ENCODE measurements at regions not wholly inside any gene's neighbourhood (a gene's known extent, or its start where the extent isn't known, plus 50 kb on each side); places are given as distances from the start of the nearest gene placed in this dataset.
"Not testable (repeated sequence)": the region's sequence is repeated elsewhere in the genome, so short reads cannot be mapped to it uniquely, and the experiment has no call there.

DNA sequence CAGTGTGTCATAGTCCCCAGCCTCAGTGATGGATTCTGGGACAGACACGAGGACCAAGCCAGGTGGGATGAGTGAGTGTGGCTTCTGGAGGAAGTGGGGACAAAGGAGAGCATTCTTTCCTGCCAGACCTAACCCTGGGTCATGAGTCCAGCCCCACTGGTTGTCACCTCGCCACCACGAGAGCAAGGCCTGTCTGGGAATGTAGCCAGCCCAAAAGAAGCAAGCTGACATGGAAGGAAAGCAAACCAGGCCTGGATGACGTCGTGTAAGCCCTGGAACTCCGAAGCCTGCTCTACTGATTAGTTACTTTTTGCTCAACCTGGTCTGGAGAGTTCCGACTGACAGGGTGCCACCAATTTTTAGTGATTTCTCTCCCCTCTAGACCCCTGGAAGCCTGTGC is 105.9 kb downstream of the SINHCAF start:
- no peak for DNase-seq (ENCODE audit: insufficient read length)
- TF ChIP-seq POLR2AphosphoS5 (IDR thresholded peaks at IDR 0.05; ENCODE audit: low read depth, low read length) (no peak), TAF1 (IDR thresholded peaks at IDR 0.05; ENCODE audit: borderline replicate concordance, low read depth, low read length) (no peak), POLR2A (IDR thresholded peaks at IDR 0.05; ENCODE audit: low read depth, low read length) (no peak)

DNA sequence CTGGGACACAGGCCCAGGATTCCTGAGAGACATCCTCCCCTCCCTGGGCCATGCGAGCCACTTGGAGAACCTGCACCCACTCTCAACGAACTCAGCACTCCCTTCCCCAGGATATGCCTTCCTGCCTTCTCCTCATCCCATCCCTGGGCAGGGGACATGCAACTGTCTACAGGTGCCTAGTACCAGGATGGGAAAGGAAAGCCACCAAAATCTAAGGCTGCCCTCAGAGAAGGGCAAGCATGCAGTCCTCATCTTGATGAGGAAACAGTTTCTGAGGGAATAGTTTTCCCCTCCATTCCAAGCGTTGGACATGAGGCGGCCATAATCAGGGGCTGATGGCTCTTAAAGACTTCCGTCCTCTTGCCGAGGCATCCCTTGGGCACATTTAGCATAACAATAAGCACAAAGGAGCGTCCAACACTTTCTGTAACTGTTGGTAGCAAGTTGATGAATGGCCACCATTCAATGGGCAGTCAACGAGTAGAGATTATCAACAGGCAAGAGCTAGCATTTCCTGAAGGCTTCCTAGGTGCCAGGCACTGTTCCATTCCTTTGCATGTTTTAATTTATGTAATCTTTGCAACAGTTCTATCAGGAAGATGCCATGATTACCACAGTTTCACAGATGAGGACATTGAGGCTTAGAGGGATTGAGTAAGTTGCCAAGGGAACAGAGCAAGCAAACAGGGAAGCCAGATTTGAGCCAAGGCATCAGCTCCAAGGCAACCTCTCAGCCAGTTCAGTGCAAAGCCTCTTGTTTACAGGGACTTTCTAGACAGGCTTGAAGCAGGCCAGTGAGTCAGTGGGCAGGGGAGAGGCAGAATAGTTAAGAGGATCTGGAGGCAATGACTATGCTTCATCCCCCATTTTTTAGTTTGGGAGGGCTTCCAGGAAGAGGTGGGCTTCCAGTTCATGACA is 105.1 kb downstream of the SINHCAF start:
- DNase-seq (ENCODE audit: insufficient read length) (no peak), FAIRE-seq (no peak)
- no peak for TF ChIP-seq TAF1 (IDR thresholded peaks at IDR 0.05; ENCODE audit: borderline replicate concordance, low read depth, low read length)
- no peak for TF ChIP-seq POLR2A (IDR thresholded peaks at IDR 0.05; ENCODE audit: low read depth, low read length)
- TF ChIP-seq POLR2AphosphoS5 (IDR thresholded peaks at IDR 0.05; ENCODE audit: low read depth, low read length) = no peak

More for the DNA sequence above, 105.9 kb downstream of the SINHCAF start:
- no peak for FAIRE-seq

DNA sequence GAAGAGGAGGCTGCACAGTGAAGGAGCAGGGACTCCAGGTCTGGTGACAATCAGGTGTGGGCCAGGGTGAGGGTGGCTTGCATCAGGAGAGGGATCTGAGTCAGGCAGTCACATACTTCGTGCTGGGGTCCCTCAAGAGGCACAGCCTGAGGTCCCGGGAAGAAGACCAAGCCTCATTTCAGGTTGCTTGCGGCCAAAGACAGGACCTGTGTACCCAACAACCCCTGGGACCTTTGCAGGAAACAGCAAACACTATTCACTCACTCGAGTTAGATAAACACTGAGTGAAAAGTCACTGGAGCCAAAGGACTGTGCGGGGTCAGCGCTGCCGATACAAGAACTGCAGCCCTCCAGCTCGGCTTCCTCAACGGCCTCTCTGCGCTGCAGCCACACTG is 104.4 kb downstream of the SINHCAF start:
- FAIRE-seq = no peak
- TF ChIP-seq POLR2A (IDR thresholded peaks at IDR 0.05; ENCODE audit: low read depth, low read length) (no peak), POLR2AphosphoS5 (IDR thresholded peaks at IDR 0.05; ENCODE audit: low read depth, low read length) (no peak), TAF1 (IDR thresholded peaks at IDR 0.05; ENCODE audit: borderline replicate concordance, low read depth, low read length) (no peak)
- DNase-seq (ENCODE audit: insufficient read length) = no peak

DNA sequence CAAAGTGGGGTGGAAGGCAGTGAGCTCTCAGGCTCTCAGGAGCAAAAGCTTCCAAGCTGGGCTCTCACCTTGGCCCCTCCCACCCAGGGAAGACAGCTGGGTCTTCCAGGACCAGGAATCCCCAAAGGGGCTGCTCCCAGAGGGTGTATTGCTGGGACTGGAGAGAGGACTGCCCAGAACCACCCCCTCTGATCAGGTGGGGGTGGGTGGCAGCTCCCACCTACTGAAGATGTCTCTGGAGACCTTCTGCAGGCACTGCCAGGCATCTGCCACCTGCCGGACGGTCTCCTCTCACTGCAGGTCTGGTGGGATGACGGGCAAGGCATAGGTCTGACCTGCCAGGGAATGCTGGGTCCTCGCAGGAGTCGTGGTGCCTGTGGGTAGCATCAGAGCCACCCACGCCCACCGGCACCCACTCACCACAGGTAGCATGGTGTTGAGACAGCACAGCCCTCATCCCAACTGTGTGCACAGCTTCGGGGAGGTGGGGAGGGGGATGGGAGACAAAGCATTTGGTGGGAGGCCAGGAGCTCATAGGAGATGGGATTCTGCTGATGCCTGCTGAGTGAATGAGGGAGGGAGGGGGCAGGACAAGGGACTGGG is 103.2 kb downstream of the SINHCAF start:
- TF ChIP-seq POLR2A (IDR thresholded peaks at IDR 0.05; ENCODE audit: low read depth, low read length) = no peak
- TF ChIP-seq TAF1 (IDR thresholded peaks at IDR 0.05; ENCODE audit: borderline replicate concordance, low read depth, low read length) = no peak
- no peak for TF ChIP-seq POLR2AphosphoS5 (IDR thresholded peaks at IDR 0.05; ENCODE audit: low read depth, low read length)
- DNase-seq (ENCODE audit: insufficient read length) (no peak), FAIRE-seq (no peak)

DNA sequence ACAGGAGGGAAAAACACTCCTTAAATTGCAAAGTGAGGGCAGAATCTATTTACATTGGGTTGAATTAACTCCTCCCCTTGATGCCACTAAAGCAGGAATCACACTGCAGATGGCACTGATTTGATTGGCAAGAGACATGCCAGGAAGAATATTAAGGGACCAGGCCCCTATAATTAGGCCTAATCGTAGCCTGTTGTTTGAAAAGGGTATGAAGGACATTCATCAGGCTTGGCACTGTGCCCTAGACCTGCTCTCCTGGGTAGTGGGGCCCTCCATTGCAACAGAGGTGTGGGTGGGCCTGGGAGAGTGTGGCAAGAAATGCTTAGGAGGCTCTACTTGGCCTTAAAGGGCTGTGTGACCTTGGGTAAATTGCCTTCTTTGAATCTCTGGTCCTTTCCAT is 102.3 kb downstream of the SINHCAF start:
- not testable (repeated sequence) for FAIRE-seq; DNase-seq (ENCODE audit: insufficient read length)

DNA sequence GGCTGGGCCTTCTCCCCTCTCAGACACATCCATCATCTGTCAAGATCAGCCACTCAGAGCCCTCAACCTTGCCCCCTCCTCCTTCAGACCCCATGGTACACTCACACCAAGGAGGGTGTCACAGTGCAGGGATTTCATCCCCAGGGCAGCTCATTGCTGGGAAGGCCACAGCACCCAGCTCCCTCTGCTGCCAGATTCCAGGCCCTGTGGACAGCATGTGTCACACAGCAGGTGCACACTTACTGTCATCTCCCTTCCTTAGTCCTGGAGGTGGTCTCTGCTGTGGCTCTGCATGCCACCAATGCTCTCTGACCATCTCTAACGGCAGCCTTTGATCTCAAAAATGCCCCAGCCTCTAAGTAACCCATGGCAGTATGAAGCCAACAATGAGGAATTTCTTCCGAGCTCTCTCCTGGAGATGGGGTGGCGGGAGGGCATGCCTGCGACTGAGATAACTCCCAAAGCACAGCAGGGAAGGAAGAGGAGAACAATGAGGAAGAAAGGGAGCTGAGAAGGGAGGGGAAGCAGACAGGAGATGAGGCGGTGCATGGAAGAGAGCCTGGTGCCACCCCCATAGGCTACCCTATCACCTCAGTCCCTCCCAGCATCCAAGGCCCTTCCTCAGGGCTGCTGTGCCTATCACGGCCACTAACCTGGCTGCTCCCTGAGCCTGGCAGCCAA is 101.0 kb downstream of the SINHCAF start:
- FAIRE-seq = no peak
- TF ChIP-seq POLR2AphosphoS5 (IDR thresholded peaks at IDR 0.05; ENCODE audit: low read depth, low read length) (no peak), POLR2A (IDR thresholded peaks at IDR 0.05; ENCODE audit: low read depth, low read length) (no peak), TAF1 (IDR thresholded peaks at IDR 0.05; ENCODE audit: borderline replicate concordance, low read depth, low read length) (no peak)
- DNase-seq (ENCODE audit: insufficient read length) = no peak

DNA sequence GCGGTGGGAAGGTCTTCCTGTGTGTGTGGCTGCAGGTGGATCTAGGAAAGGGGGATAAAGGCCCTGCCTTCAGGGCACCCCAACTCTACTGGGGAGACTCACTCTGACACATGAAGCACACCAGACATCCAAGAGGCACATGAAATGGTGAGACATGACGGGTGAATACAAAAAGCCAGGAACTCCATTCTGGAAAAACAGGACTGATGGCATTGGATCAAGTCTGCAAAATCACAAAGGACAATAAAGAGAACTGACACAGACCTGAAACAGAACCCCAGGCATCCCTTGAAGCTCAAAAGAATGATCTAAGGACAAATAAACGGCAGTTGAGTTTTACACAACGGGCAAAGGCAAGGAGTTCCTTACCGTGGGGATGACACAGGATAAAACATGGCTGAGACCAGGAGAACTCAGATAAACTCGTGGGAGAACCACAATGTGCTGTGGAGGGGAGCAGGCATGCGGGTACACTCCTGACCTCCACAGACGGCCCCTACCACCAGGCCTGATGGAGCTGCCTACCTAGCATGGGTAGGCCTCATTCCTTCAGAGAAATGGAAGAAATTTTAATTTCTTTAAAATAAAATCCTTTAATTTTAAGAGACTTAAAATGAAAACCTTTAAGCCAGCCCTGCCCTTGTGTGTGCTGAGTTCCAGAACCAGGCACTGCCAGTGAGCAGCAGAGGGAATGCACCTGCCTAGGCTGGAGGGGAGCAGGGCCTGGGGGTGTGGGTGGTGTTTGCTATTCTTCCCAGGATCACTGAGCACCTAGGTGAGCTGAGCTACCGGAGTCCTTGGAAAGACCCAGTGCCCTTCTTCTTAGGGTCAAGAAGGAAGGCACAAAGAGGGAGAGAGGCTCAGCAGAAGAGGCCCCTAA is 100.1 kb downstream of the SINHCAF start:
- FAIRE-seq (no peak), DNase-seq (ENCODE audit: insufficient read length) (no peak)
- TF ChIP-seq POLR2A (IDR thresholded peaks at IDR 0.05; ENCODE audit: low read depth, low read length) (no peak), TAF1 (IDR thresholded peaks at IDR 0.05; ENCODE audit: borderline replicate concordance, low read depth, low read length) (no peak), POLR2AphosphoS5 (IDR thresholded peaks at IDR 0.05; ENCODE audit: low read depth, low read length) (no peak)

DNA sequence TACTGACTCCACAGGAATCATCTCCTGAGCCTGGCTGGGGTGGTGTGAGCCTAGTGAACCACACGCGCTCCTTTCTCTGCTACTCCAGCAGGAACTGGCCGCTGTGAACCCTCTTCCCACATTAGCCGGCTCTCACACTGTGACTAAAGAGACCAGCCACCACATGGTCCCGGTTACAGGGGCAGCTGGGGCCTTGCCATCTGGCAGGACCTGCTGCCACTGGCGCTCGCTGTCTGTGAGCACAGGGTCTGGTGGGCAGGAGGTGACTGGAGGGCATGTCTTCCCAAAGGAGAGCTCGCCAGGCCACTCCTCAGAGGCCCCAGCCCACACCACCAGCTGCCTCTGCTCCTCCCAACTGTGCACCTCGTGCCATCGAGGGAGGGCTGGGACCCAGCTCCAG is 99.3 kb downstream of the SINHCAF start:
- TF ChIP-seq POLR2AphosphoS5 (IDR thresholded peaks at IDR 0.05; ENCODE audit: low read depth, low read length) (no peak), TAF1 (IDR thresholded peaks at IDR 0.05; ENCODE audit: borderline replicate concordance, low read depth, low read length) (no peak), POLR2A (IDR thresholded peaks at IDR 0.05; ENCODE audit: low read depth, low read length) (no peak)
- DNase-seq (ENCODE audit: insufficient read length) = no peak
- no peak for FAIRE-seq

DNA sequence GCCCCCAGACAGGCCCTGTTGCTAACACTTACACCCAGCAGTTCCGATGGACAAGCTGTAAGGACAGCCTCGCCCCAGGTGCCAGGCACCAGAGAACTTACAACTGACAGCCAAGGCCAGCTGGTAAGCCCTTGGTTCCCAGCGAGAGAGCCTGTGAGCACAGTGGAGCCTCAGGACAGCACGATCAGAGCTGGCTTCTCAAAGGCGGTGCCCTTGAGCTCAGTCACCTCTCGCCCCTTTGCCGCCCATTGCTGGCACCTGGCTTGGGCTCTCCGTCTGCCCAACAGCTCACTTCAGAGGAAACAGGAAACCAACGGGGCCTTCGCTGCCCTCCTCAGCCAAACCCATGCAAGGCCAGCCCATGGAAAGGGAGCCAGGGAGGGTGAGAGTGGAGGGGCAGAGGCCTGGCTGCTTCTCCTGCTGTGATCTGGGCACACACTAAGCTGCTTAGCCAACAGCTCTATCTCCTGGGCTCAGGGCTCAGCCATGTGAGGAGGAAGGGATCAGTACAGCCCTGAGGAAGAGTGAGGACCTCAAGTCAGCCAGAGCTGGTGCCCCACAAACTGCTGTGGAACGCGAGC is 98.5 kb downstream of the SINHCAF start:
- DNase-seq (ENCODE audit: insufficient read length) (no peak), FAIRE-seq (no peak)
- no peak for TF ChIP-seq POLR2A (IDR thresholded peaks at IDR 0.05; ENCODE audit: low read depth, low read length)
- no peak for TF ChIP-seq POLR2AphosphoS5 (IDR thresholded peaks at IDR 0.05; ENCODE audit: low read depth, low read length)
- TF ChIP-seq TAF1 (IDR thresholded peaks at IDR 0.05; ENCODE audit: borderline replicate concordance, low read depth, low read length) = no peak

DNA sequence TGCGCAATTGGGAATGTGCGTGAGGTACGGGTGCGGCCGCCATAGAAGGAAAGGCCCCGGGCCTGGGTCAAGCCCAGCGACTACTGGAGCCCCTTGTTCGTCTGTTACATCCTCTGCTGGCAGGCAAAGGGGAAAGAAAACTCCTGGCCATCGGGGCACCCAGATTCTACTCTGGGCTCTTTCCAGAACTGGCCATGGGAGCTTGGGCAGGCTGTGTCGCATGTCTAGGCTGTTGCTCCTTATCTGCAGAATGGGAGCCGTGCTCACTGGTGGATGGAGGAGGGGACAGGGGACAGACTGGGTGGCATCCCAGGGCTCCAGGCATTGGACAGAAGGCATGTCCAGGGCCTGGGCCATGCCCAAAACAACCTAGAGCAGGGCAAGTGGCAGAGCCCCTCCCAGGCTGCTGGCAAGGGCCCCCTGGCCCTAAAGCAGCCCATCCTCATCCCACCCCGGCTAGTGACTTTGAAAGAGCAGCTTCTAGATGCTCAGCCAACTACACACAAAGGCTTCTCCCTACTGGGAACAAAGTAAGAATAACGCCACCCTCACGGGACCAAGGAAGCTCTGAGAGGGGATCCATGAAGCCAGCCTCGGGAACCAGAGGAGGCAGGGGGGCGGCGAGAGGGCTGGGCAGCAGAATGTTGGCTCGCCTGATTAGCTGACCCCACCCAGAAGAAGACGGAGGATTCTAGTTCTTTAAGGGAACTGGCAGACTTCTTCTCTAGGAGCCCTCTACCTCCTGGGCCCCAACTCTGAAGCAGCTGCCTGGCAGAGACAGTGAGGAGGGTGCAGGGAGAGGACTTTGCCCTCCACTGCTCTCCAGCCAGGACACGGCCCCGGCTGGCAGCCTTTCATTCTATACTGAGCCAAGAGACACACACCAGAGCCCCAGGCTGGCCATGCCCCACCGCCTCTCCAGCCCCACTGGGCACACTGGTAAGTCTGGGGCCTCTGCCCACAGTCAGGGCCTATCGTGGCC is 96.8 kb downstream of the SINHCAF start:
- no peak for FAIRE-seq
- TF ChIP-seq POLR2A (IDR thresholded peaks at IDR 0.05; ENCODE audit: low read depth, low read length) (no peak), TAF1 (IDR thresholded peaks at IDR 0.05; ENCODE audit: borderline replicate concordance, low read depth, low read length) (no peak), POLR2AphosphoS5 (IDR thresholded peaks at IDR 0.05; ENCODE audit: low read depth, low read length) (no peak)
- no peak for DNase-seq (ENCODE audit: insufficient read length)
